ENCODE measurements at regions not wholly inside any gene's neighbourhood (a gene's known extent, or its start where the extent isn't known, plus 50 kb on each side); places are given as distances from the start of the nearest gene placed in this dataset.

- H3K4me1 ChIP-seq: no peaks in the 10 kb centered on the region
- DNase-seq: no peak
- no peak overlapping the region for H3K4me3 ChIP-seq (ENCODE audit: low read depth, low read length)
- H3K9me3 ChIP-seq: no peaks in the 10 kb centered on the region
- TF ChIP-seq, protein P1, sequence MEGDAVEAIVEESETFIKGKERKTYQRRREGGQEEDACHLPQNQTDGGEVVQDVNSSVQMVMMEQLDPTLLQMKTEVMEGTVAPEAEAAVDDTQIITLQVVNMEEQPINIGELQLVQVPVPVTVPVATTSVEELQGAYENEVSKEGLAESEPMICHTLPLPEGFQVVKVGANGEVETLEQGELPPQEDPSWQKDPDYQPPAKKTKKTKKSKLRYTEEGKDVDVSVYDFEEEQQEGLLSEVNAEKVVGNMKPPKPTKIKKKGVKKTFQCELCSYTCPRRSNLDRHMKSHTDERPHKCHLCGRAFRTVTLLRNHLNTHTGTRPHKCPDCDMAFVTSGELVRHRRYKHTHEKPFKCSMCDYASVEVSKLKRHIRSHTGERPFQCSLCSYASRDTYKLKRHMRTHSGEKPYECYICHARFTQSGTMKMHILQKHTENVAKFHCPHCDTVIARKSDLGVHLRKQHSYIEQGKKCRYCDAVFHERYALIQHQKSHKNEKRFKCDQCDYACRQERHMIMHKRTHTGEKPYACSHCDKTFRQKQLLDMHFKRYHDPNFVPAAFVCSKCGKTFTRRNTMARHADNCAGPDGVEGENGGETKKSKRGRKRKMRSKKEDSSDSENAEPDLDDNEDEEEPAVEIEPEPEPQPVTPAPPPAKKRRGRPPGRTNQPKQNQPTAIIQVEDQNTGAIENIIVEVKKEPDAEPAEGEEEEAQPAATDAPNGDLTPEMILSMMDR (IDR thresholded peaks at IDR 0.05; ENCODE audit: low read depth, low read length): no peak
- H3K36me3 ChIP-seq: no peaks in the 10 kb centered on the region
- no peaks in the 10 kb centered on the region for H3K27me3 ChIP-seq
Measured at GRCh38 chr16:64138621-64139020, 983.2 kb downstream of the CDH11 start.

DNA sequence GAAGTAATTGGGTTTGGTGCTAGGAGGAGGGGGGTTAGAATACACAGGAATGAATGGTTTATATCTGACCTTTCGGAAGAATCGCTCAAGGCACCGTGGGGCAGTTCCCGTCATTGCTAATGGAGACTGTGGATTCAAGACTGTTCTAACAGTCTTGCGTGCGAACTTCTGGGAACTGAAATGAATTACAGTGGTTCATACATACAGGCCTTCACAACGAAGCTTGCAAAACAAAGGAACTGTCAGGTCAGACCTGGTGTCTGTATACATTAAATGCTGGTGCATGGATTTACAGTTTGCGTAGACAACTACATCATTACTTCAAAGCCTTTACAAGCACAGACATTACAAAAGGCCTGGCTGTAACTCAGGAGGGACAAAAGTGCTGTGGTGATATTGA, 983.9 kb downstream of the CDH11 start:
- Histone ChIP-seq H3K36me3 (no peaks in the 10 kb centered on the region), H3K27me3 (no peaks in the 10 kb centered on the region), H3K4me1 (no peaks in the 10 kb centered on the region), H3K4me3 (ENCODE audit: low read depth, low read length) (no peak overlapping the region), H3K9me3 (no peaks in the 10 kb centered on the region)
- no peak for DNase-seq
- TF ChIP-seq, protein P1 (IDR thresholded peaks at IDR 0.05; ENCODE audit: low read depth, low read length): no peak

- Histone ChIP-seq H3K4me3 (ENCODE audit: low read depth, low read length) (no peak overlapping the region), H3K9me3 (no peaks in the 10 kb centered on the region), H3K4me1 (no peaks in the 10 kb centered on the region), H3K36me3 (no peaks in the 10 kb centered on the region), H3K27me3 (no peaks in the 10 kb centered on the region)
- TF ChIP-seq, protein P1 (IDR thresholded peaks at IDR 0.05; ENCODE audit: low read depth, low read length): no peak
- DNase-seq: no peak
Measured at GRCh38 chr16:64136743-64137142, 985.1 kb downstream of the CDH11 start.

DNA sequence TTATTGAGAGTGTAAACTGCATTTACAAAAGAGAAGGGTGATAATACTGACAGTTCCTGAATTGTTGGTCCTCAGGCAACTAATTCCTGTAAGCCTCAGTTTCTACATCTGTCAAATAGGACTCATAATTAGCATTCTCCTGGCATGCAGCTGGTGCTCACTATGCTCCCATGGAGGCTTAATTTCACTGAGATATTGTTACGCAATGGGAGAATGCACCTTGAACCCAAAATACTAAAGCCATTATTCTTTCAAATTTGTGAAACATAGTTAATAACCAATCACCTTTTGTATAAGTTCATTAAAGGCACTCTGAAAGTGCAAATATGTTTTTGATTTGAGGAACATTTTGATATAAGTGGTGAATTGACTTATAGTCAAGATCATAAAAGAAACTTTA, 985.5 kb downstream of the CDH11 start:
- no peak for DNase-seq
- Histone ChIP-seq H3K27me3 (no peaks in the 10 kb centered on the region), H3K4me1 (no peaks in the 10 kb centered on the region)

DNA sequence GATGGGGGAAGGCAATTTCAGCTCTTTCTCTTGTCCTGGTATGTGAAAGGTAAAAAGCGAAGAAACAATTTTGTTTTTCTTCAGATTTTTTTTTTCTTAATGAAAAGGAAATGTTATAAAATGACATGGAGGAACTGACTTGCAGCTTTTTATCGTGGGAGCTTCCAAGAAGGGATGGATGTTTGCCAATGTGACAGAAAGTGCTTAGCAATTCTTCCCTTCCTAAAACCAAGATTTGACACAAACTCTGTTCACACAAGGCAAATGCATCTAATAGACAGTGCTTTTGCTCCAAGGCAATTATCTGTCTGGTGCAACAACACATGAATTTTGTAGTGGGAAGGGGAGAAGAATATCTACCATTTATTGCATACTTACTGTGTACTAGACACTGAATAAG, 988.5 kb downstream of the CDH11 start:
- Histone ChIP-seq H3K27me3 (no peaks in the 10 kb centered on the region), H3K9me3 (no peaks in the 10 kb centered on the region), H3K4me3 (ENCODE audit: low read depth, low read length) (no peak overlapping the region), H3K4me1 (no peaks in the 10 kb centered on the region), H3K36me3 (no peaks in the 10 kb centered on the region)
- TF ChIP-seq, protein P1 (IDR thresholded peaks at IDR 0.05; ENCODE audit: low read depth, low read length): no peak
- DNase-seq: no peak

More for the DNA sequence above, 985.5 kb downstream of the CDH11 start:
- TF ChIP-seq, protein P1 (IDR thresholded peaks at IDR 0.05; ENCODE audit: low read depth, low read length): no peak
- no peaks in the 10 kb centered on the region for H3K9me3 ChIP-seq
- H3K36me3 ChIP-seq: no peaks in the 10 kb centered on the region
- no peak overlapping the region for H3K4me3 ChIP-seq (ENCODE audit: low read depth, low read length)

- TF ChIP-seq, protein P1 (IDR thresholded peaks at IDR 0.05; ENCODE audit: low read depth, low read length): no peak
- Histone ChIP-seq H3K4me1 (no peaks in the 10 kb centered on the region), H3K4me3 (ENCODE audit: low read depth, low read length) (no peak overlapping the region), H3K36me3 (no peaks in the 10 kb centered on the region), H3K27me3 (no peaks in the 10 kb centered on the region), H3K9me3 (no peaks in the 10 kb centered on the region)
- DNase-seq: peak; percentile 34
Measured at GRCh38 chr16:64132759-64133361, 989.0 kb downstream of the CDH11 start.
